ENCODE measurements at regions not wholly inside any gene's neighbourhood (a gene's known extent, or its start where the extent isn't known, plus 50 kb on each side); places are given as distances from the start of the nearest gene placed in this dataset.

DNA sequence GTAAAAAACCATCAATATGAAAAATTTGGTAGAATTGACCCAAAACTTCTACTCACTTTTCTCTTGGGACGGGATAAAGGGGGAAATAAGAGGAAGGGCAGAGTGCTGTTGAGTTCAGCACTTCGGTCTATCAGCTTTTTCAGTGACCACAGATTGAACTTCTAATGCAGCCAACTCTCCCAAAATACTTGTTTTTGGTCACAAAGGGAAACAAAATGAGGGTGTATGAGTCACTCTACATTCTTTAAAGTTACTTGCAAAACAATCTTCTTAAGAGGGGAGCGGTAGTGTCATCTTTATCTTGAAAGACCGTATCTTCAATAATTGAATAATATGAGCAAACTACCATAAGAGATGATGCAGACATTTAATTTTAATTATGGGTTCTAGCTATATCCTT, 661.3 kb downstream of the CD109 start:
- TF ChIP-seq, protein P1, sequence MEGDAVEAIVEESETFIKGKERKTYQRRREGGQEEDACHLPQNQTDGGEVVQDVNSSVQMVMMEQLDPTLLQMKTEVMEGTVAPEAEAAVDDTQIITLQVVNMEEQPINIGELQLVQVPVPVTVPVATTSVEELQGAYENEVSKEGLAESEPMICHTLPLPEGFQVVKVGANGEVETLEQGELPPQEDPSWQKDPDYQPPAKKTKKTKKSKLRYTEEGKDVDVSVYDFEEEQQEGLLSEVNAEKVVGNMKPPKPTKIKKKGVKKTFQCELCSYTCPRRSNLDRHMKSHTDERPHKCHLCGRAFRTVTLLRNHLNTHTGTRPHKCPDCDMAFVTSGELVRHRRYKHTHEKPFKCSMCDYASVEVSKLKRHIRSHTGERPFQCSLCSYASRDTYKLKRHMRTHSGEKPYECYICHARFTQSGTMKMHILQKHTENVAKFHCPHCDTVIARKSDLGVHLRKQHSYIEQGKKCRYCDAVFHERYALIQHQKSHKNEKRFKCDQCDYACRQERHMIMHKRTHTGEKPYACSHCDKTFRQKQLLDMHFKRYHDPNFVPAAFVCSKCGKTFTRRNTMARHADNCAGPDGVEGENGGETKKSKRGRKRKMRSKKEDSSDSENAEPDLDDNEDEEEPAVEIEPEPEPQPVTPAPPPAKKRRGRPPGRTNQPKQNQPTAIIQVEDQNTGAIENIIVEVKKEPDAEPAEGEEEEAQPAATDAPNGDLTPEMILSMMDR (conservative IDR thresholded peaks at IDR 0.05; ENCODE audit: low read depth in 2 of 2), result no peak
- no peak for TF ChIP-seq EZH2 (IDR thresholded peaks at IDR 0.05; ENCODE audit: low read depth, unreplicated experiment)
- no peak for TF ChIP-seq POLR2AphosphoS5 (IDR thresholded peaks at IDR 0.05; ENCODE audit: low read depth)
- TF ChIP-seq, protein P2, sequence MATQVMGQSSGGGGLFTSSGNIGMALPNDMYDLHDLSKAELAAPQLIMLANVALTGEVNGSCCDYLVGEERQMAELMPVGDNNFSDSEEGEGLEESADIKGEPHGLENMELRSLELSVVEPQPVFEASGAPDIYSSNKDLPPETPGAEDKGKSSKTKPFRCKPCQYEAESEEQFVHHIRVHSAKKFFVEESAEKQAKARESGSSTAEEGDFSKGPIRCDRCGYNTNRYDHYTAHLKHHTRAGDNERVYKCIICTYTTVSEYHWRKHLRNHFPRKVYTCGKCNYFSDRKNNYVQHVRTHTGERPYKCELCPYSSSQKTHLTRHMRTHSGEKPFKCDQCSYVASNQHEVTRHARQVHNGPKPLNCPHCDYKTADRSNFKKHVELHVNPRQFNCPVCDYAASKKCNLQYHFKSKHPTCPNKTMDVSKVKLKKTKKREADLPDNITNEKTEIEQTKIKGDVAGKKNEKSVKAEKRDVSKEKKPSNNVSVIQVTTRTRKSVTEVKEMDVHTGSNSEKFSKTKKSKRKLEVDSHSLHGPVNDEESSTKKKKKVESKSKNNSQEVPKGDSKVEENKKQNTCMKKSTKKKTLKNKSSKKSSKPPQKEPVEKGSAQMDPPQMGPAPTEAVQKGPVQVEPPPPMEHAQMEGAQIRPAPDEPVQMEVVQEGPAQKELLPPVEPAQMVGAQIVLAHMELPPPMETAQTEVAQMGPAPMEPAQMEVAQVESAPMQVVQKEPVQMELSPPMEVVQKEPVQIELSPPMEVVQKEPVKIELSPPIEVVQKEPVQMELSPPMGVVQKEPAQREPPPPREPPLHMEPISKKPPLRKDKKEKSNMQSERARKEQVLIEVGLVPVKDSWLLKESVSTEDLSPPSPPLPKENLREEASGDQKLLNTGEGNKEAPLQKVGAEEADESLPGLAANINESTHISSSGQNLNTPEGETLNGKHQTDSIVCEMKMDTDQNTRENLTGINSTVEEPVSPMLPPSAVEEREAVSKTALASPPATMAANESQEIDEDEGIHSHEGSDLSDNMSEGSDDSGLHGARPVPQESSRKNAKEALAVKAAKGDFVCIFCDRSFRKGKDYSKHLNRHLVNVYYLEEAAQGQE (IDR thresholded peaks at IDR 0.05; ENCODE audit: unreplicated experiment), result no peak
- no peak for TF ChIP-seq EZH2phosphoT487 (IDR thresholded peaks at IDR 0.05; ENCODE audit: unreplicated experiment)
- TF ChIP-seq JUNB (IDR thresholded peaks at IDR 0.05; ENCODE audit: unreplicated experiment), result no peak
- no peak for TF ChIP-seq ZNF331 (CRISPR knock-in tag; IDR thresholded peaks at IDR 0.05; ENCODE audit: low read depth)
- no peak for TF ChIP-seq STAT1 (IDR thresholded peaks at IDR 0.05; ENCODE audit: unreplicated experiment)
- TF ChIP-seq ZNF114 (CRISPR knock-in tag; IDR thresholded peaks at IDR 0.05), result no peak

Measured in GM23338 (cell line).